ENCODE measurements at regions not wholly inside any gene's neighbourhood (a gene's known extent, or its start where the extent isn't known, plus 50 kb on each side); places are given as distances from the start of the nearest gene placed in this dataset.
"Not testable (repeated sequence)": the region's sequence is repeated elsewhere in the genome, so short reads cannot be mapped to it uniquely, and the experiment has no call there.

GRCh38 chr1:219071209-219071608, 102.5 kb upstream of the LYPLAL1 start:
- peaks cover 21% of the 10 kb centered on the region for H3K9me3 ChIP-seq (ENCODE audit: control insufficient read depth, insufficient read depth, low read depth, low read length)
- H3K4me3 ChIP-seq (ENCODE audit: low read depth, low read length): no peak overlapping the region
- H3K27ac ChIP-seq (ENCODE audit: low read depth, low read length): no peak overlapping the region
- no peaks in the 10 kb centered on the region for H3K27me3 ChIP-seq (ENCODE audit: control insufficient read depth, insufficient read depth, low read length)
- no peaks in the 10 kb centered on the region; the same call in 1 of the 2 replicates for H3K4me1 ChIP-seq (ENCODE audit: control insufficient read depth, insufficient read depth, low read length)
- no peak overlapping the region for H3K9ac ChIP-seq (ENCODE audit: low read length)
- no peaks in the 10 kb centered on the region for H3K36me3 ChIP-seq (ENCODE audit: control insufficient read depth, insufficient read depth, low read length)

- Histone ChIP-seq H3K9me3 (ENCODE audit: control insufficient read depth, insufficient read depth, low read depth, low read length) (peaks cover 21% of the 10 kb centered on the region), H3K9ac (ENCODE audit: low read length) (no peak overlapping the region), H3K27ac (ENCODE audit: low read depth, low read length) (no peak overlapping the region), H3K4me3 (ENCODE audit: low read depth, low read length) (no peak overlapping the region), H3K27me3 (ENCODE audit: control insufficient read depth, insufficient read depth, low read length) (no peaks in the 10 kb centered on the region), H3K4me1 (ENCODE audit: control insufficient read depth, insufficient read depth, low read length) (peaks cover 5% of the 10 kb centered on the region; the same call in 1 of the 2 replicates), H3K36me3 (ENCODE audit: control insufficient read depth, insufficient read depth, low read length) (no peaks in the 10 kb centered on the region)
Observed at GRCh38 chr1:219072329-219072728, 101.3 kb upstream of the LYPLAL1 start.

GRCh38 chr1:219074084-219074728, 99.5 kb upstream of the LYPLAL1 start:
- Histone ChIP-seq H3K9ac (ENCODE audit: low read length) (no peak overlapping the region), H3K27me3 (ENCODE audit: control insufficient read depth, insufficient read depth, low read length) (no peaks in the 10 kb centered on the region), H3K4me3 (ENCODE audit: low read depth, low read length) (no peak overlapping the region), H3K36me3 (ENCODE audit: control insufficient read depth, insufficient read depth, low read length) (no peaks in the 10 kb centered on the region), H3K9me3 (ENCODE audit: control insufficient read depth, insufficient read depth, low read depth, low read length) (peaks cover 21% of the 10 kb centered on the region), H3K4me1 (ENCODE audit: control insufficient read depth, insufficient read depth, low read length) (peaks cover 5% of the 10 kb centered on the region; the same call in 1 of the 2 replicates), H3K27ac (ENCODE audit: low read depth, low read length) (no peak overlapping the region)

GRCh38 chr1:219075121-219075879, 98.4 kb upstream of the LYPLAL1 start:
- no peak overlapping the region for H3K27ac ChIP-seq (ENCODE audit: low read depth, low read length)
- no peak overlapping the region for H3K9ac ChIP-seq (ENCODE audit: low read length)
- peaks cover 20% of the 10 kb centered on the region for H3K9me3 ChIP-seq (ENCODE audit: control insufficient read depth, insufficient read depth, low read depth, low read length)
- H3K36me3 ChIP-seq (ENCODE audit: control insufficient read depth, insufficient read depth, low read length): no peaks in the 10 kb centered on the region
- H3K4me3 ChIP-seq (ENCODE audit: low read depth, low read length): no peak overlapping the region
- peaks cover 5% of the 10 kb centered on the region; the same call in 1 of the 2 replicates for H3K4me1 ChIP-seq (ENCODE audit: control insufficient read depth, insufficient read depth, low read length)
- H3K27me3 ChIP-seq (ENCODE audit: control insufficient read depth, insufficient read depth, low read length): no peaks in the 10 kb centered on the region

- H3K9me3 ChIP-seq (ENCODE audit: control insufficient read depth, insufficient read depth, low read depth, low read length): peaks cover 14% of the 10 kb centered on the region
- peaks cover 5% of the 10 kb centered on the region; the same call in 1 of the 2 replicates for H3K4me1 ChIP-seq (ENCODE audit: control insufficient read depth, insufficient read depth, low read length)
- no peak overlapping the region for H3K27ac ChIP-seq (ENCODE audit: low read depth, low read length)
- H3K4me3 ChIP-seq (ENCODE audit: low read depth, low read length): no peak overlapping the region
- no peaks in the 10 kb centered on the region for H3K27me3 ChIP-seq (ENCODE audit: control insufficient read depth, insufficient read depth, low read length)
- no peaks in the 10 kb centered on the region for H3K36me3 ChIP-seq (ENCODE audit: control insufficient read depth, insufficient read depth, low read length)
- no peak overlapping the region for H3K9ac ChIP-seq (ENCODE audit: low read length)
Observed at GRCh38 chr1:219076326-219076937, 97.2 kb upstream of the LYPLAL1 start.

GRCh38 chr1:219077767-219078166, 95.9 kb upstream of the LYPLAL1 start:
- H3K27ac ChIP-seq (ENCODE audit: low read depth, low read length); H3K4me3 ChIP-seq (ENCODE audit: low read depth, low read length); H3K9ac ChIP-seq (ENCODE audit: low read length); H3K36me3 ChIP-seq (ENCODE audit: control insufficient read depth, insufficient read depth, low read length); H3K9me3 ChIP-seq (ENCODE audit: control insufficient read depth, insufficient read depth, low read depth, low read length); H3K4me1 ChIP-seq (ENCODE audit: control insufficient read depth, insufficient read depth, low read length); H3K27me3 ChIP-seq (ENCODE audit: control insufficient read depth, insufficient read depth, low read length): not testable (repeated sequence)

- Histone ChIP-seq H3K4me3 (ENCODE audit: low read depth, low read length) (no peak overlapping the region), H3K36me3 (ENCODE audit: control insufficient read depth, insufficient read depth, low read length) (no peaks in the 10 kb centered on the region), H3K27me3 (ENCODE audit: control insufficient read depth, insufficient read depth, low read length) (no peaks in the 10 kb centered on the region), H3K9ac (ENCODE audit: low read length) (no peak overlapping the region), H3K9me3 (ENCODE audit: control insufficient read depth, insufficient read depth, low read depth, low read length) (no peaks in the 10 kb centered on the region), H3K27ac (ENCODE audit: low read depth, low read length) (no peak overlapping the region), H3K4me1 (ENCODE audit: control insufficient read depth, insufficient read depth, low read length) (no peaks in the 10 kb centered on the region)
Observed at GRCh38 chr1:219081943-219082925, 91.4 kb upstream of the LYPLAL1 start.

- H3K4me3 ChIP-seq (ENCODE audit: low read depth, low read length): no peak overlapping the region
- H3K27me3 ChIP-seq (ENCODE audit: control insufficient read depth, insufficient read depth, low read length): no peaks in the 10 kb centered on the region
- H3K4me1 ChIP-seq (ENCODE audit: control insufficient read depth, insufficient read depth, low read length): peaks cover under 1% of the 10 kb centered on the region; the same call in 1 of the 2 replicates
- H3K27ac ChIP-seq (ENCODE audit: low read depth, low read length): no peak overlapping the region
- H3K36me3 ChIP-seq (ENCODE audit: control insufficient read depth, insufficient read depth, low read length): no peaks in the 10 kb centered on the region
- H3K9ac ChIP-seq (ENCODE audit: low read length): no peak overlapping the region
- H3K9me3 ChIP-seq (ENCODE audit: control insufficient read depth, insufficient read depth, low read depth, low read length): no peaks in the 10 kb centered on the region
Observed at GRCh38 chr1:219083631-219084030, 90.0 kb upstream of the LYPLAL1 start.

GRCh38 chr1:219085082-219085481, 88.6 kb upstream of the LYPLAL1 start:
- no peak overlapping the region for H3K27ac ChIP-seq (ENCODE audit: low read depth, low read length)
- no peak overlapping the region for H3K9ac ChIP-seq (ENCODE audit: low read length)
- H3K4me3 ChIP-seq (ENCODE audit: low read depth, low read length): no peak overlapping the region
- H3K27me3 ChIP-seq (ENCODE audit: control insufficient read depth, insufficient read depth, low read length): no peaks in the 10 kb centered on the region
- no peaks in the 10 kb centered on the region for H3K36me3 ChIP-seq (ENCODE audit: control insufficient read depth, insufficient read depth, low read length)
- H3K4me1 ChIP-seq (ENCODE audit: control insufficient read depth, insufficient read depth, low read length): peaks cover 4% of the 10 kb centered on the region; the same call in 1 of the 2 replicates
- H3K9me3 ChIP-seq (ENCODE audit: control insufficient read depth, insufficient read depth, low read depth, low read length): no peaks in the 10 kb centered on the region

- H3K4me3 ChIP-seq (ENCODE audit: low read depth, low read length): no peak overlapping the region
- peaks cover 4% of the 10 kb centered on the region; the same call in 1 of the 2 replicates for H3K4me1 ChIP-seq (ENCODE audit: control insufficient read depth, insufficient read depth, low read length)
- no peak overlapping the region for H3K9ac ChIP-seq (ENCODE audit: low read length)
- H3K9me3 ChIP-seq (ENCODE audit: control insufficient read depth, insufficient read depth, low read depth, low read length): no peaks in the 10 kb centered on the region
- no peaks in the 10 kb centered on the region for H3K27me3 ChIP-seq (ENCODE audit: control insufficient read depth, insufficient read depth, low read length)
- no peaks in the 10 kb centered on the region for H3K36me3 ChIP-seq (ENCODE audit: control insufficient read depth, insufficient read depth, low read length)
- H3K27ac ChIP-seq (ENCODE audit: low read depth, low read length): no peak overlapping the region
Observed at GRCh38 chr1:219085988-219086387, 87.7 kb upstream of the LYPLAL1 start.
